ENCODE measurements at regions not wholly inside any gene's neighbourhood (a gene's known extent, or its start where the extent isn't known, plus 50 kb on each side); places are given as distances from the start of the nearest gene placed in this dataset.

GRCh38 chr3:44132593-44132992 lies 109.1 kb upstream of the TOPAZ1 start:
- DNase-seq (no peak), ATAC-seq (no peak)
- Histone ChIP-seq H3K9me3 (no peaks in the 10 kb centered on the region), H3K27me3 (no peaks in the 10 kb centered on the region), H3K27ac (no peak overlapping the region), H3K4me1 (no peaks in the 10 kb centered on the region), H3K4me3 (no peak overlapping the region), H3K36me3 (no peaks in the 10 kb centered on the region)
- intact Hi-C loops (cut with DNase I): no loop called here
- no peak for TF ChIP-seq CTCF (IDR thresholded peaks at IDR 0.05)

- DNase-seq (peak in 1 of 4 donors; percentile 9), ATAC-seq (no peak)
- Histone ChIP-seq H3K36me3 (no peaks in the 10 kb centered on the region), H3K4me3 (no peak overlapping the region), H3K4me1 (no peaks in the 10 kb centered on the region), H3K27ac (no peak overlapping the region), H3K27me3 (no peaks in the 10 kb centered on the region), H3K9me3 (no peaks in the 10 kb centered on the region)
- TF ChIP-seq CTCF (IDR thresholded peaks at IDR 0.05): no peak
- intact Hi-C loops (cut with DNase I): no loop called here
Measured at GRCh38 chr3:44136421-44136820, 105.3 kb upstream of the TOPAZ1 start.

- intact Hi-C loops (cut with DNase I): no loop called here
- DNase-seq (no peak), ATAC-seq (no peak)
- no peaks in the 10 kb centered on the region for H3K9me3 ChIP-seq
- peaks cover 0 to 13% of the 10 kb centered on the region in 2 donors for H3K27me3 ChIP-seq
- no peak overlapping the region for H3K27ac ChIP-seq
- H3K4me3 ChIP-seq: no peak overlapping the region
- TF ChIP-seq CTCF (IDR thresholded peaks at IDR 0.05): no peak
- H3K36me3 ChIP-seq: no peaks in the 10 kb centered on the region
- H3K4me1 ChIP-seq: no peaks in the 10 kb centered on the region
Measured at GRCh38 chr3:44146073-44146472, 95.6 kb upstream of the TOPAZ1 start.

- no peak for ATAC-seq
- TF ChIP-seq CTCF (IDR thresholded peaks at IDR 0.05): no peak
Measured at GRCh38 chr3:44159696-44160300, 81.9 kb upstream of the TOPAZ1 start.

GRCh38 chr3:44160818-44161217 lies 80.9 kb upstream of the TOPAZ1 start:
- Histone ChIP-seq H3K9me3 (no peaks in the 10 kb centered on the region), H3K4me3 (no peak overlapping the region), H3K36me3 (no peaks in the 10 kb centered on the region), H3K27me3 (no peaks in the 10 kb centered on the region), H3K27ac (no peak overlapping the region), H3K4me1 (no peaks in the 10 kb centered on the region)
- intact Hi-C loops (cut with DNase I): no loop called here
- ATAC-seq (no peak), DNase-seq (no peak)
- TF ChIP-seq CTCF (IDR thresholded peaks at IDR 0.05): no peak

More at GRCh38 chr3:44159696-44160300, 81.9 kb upstream of the TOPAZ1 start:
- Histone ChIP-seq H3K36me3 (no peaks in the 10 kb centered on the region), H3K4me1 (no peaks in the 10 kb centered on the region), H3K4me3 (no peak overlapping the region), H3K9me3 (no peaks in the 10 kb centered on the region), H3K27me3 (no peaks in the 10 kb centered on the region), H3K27ac (no peak overlapping the region)
- intact Hi-C loops (cut with DNase I): no loop called here
- DNase-seq: no peak
